Upper lobe of left lung (tissue), 4 donors: ENCODE measurements at regions not wholly inside any gene's neighbourhood (a gene's known extent, or its start where the extent isn't known, plus 50 kb on each side); places are given as distances from the start of the nearest gene placed in this dataset.

Source experiments
- EP300 ChIP-seq, 4 donors: sonication (generic); formaldehyde crosslinking; IDR thresholded peaks; one replicate each; pipeline ENCODE4 v1.5.1; 2017; ENCODE audit warnings: antibody characterized with exemption in 4 of 4, control low read depth in 2 of 4
- POLR2A ChIP-seq, 4 donors: fragments of 450-650 bp; IDR thresholded peaks; one replicate each; pipeline ENCODE4 v1.5.1; 2016 to 2017; ENCODE audit warnings: antibody characterized with exemption in 4 of 4, mild to moderate bottlenecking in 2 of 4
- POLR2AphosphoS5 ChIP-seq, 2 donors: sonication (generic); formaldehyde crosslinking; IDR thresholded peaks; one replicate each; pipeline ENCODE4 v1.5.1; 2017; ENCODE audit warnings: antibody characterized with exemption in 2 of 2
- TF ChIP-seq, protein P1 (sequence below), 6 experiments: fragments of 450-650 bp in 4 of 6; fragments of 200-600 bp in 2 of 6; sonication (generic) in 2 of 6; IDR thresholded peaks; one replicate each; pipeline ENCODE4 v1.5.1; 2016 to 2019; ENCODE audit warnings: antibody characterized with exemption in 6 of 6

GRCh38 chr4:155530290-155530689, 136.4 kb upstream of the GUCY1A1 start:
- TF ChIP-seq POLR2A (IDR thresholded peaks at IDR 0.05) (no peak), EP300 (IDR thresholded peaks at IDR 0.05) (no peak), POLR2AphosphoS5 (IDR thresholded peaks at IDR 0.05) (no peak)
- TF ChIP-seq, protein P1, sequence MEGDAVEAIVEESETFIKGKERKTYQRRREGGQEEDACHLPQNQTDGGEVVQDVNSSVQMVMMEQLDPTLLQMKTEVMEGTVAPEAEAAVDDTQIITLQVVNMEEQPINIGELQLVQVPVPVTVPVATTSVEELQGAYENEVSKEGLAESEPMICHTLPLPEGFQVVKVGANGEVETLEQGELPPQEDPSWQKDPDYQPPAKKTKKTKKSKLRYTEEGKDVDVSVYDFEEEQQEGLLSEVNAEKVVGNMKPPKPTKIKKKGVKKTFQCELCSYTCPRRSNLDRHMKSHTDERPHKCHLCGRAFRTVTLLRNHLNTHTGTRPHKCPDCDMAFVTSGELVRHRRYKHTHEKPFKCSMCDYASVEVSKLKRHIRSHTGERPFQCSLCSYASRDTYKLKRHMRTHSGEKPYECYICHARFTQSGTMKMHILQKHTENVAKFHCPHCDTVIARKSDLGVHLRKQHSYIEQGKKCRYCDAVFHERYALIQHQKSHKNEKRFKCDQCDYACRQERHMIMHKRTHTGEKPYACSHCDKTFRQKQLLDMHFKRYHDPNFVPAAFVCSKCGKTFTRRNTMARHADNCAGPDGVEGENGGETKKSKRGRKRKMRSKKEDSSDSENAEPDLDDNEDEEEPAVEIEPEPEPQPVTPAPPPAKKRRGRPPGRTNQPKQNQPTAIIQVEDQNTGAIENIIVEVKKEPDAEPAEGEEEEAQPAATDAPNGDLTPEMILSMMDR (IDR thresholded peaks at IDR 0.05) = no peak
